ENCODE measurements at regions not wholly inside any gene's neighbourhood (a gene's known extent, or its start where the extent isn't known, plus 50 kb on each side); places are given as distances from the start of the nearest gene placed in this dataset.
"Not testable (repeated sequence)": the region's sequence is repeated elsewhere in the genome, so short reads cannot be mapped to it uniquely, and the experiment has no call there.

DNA sequence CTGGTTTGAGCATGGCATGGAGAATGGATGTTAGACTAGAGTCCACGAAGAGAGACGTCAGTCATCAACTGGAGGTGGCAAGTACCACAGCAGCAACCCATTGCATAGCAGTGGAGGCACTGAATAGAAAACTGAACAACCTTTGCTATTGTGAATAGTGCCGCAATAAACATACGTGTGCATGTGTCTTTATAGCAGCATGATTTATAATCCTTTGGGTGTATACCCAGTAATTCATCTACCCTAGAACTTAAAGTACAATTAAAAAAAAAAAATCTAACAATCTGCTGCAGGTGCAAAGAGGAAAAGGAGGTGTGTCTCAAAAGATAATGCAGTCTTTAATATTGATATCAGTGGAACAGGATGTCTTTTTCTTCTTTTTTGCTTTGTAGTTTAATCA lies 443.4 kb upstream of the ISX start:
- TF ChIP-seq, protein P1, sequence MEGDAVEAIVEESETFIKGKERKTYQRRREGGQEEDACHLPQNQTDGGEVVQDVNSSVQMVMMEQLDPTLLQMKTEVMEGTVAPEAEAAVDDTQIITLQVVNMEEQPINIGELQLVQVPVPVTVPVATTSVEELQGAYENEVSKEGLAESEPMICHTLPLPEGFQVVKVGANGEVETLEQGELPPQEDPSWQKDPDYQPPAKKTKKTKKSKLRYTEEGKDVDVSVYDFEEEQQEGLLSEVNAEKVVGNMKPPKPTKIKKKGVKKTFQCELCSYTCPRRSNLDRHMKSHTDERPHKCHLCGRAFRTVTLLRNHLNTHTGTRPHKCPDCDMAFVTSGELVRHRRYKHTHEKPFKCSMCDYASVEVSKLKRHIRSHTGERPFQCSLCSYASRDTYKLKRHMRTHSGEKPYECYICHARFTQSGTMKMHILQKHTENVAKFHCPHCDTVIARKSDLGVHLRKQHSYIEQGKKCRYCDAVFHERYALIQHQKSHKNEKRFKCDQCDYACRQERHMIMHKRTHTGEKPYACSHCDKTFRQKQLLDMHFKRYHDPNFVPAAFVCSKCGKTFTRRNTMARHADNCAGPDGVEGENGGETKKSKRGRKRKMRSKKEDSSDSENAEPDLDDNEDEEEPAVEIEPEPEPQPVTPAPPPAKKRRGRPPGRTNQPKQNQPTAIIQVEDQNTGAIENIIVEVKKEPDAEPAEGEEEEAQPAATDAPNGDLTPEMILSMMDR (IDR thresholded peaks at IDR 0.05) = no peak
- no peak for TF ChIP-seq POLR2A (IDR thresholded peaks at IDR 0.05)
- no peak for TF ChIP-seq EP300 (IDR thresholded peaks at IDR 0.05)
- H3K4me3 ChIP-seq = no peak overlapping the region
- no peaks in the 10 kb centered on the region for H3K9me3 ChIP-seq
- H3K27me3 ChIP-seq = no peaks in the 10 kb centered on the region
- no peak overlapping the region for H3K27ac ChIP-seq
- WGBS, 3 donors = 83 to 85% (median 85%) methylated on average over 4 of the region's 4 CpGs
- no peaks in the 10 kb centered on the region for H3K36me3 ChIP-seq
- no peaks in the 10 kb centered on the region for H3K4me1 ChIP-seq (ENCODE audit: insufficient read depth)
- no peak for DNase-seq
- intact Hi-C loops (cut with DNase I) = no loop called here

DNA sequence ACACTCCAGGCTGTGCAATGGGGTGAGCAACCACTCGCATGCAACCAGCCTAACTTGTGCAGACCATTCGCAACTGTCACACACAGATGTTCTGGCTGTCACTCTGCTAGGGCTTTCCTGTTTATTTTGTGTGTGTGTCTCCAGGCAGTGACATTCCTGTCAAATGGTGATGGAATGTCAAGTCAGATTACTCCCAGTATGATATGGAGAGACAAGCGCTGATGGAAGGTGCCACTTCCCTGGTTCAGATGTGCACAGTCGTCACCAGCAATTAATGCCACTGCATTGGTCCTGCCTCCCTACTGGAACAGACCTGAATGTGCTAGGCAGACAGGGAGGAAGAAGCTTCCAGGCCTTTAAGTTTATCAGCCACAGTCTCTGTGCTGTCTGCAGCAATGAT lies 442.4 kb upstream of the ISX start:
- Histone ChIP-seq H3K27ac (no peak overlapping the region), H3K9me3 (no peaks in the 10 kb centered on the region), H3K4me3 (no peak overlapping the region), H3K27me3 (no peaks in the 10 kb centered on the region), H3K4me1 (ENCODE audit: insufficient read depth) (no peaks in the 10 kb centered on the region), H3K36me3 (no peaks in the 10 kb centered on the region)
- intact Hi-C loops (cut with DNase I) = no loop called here
- WGBS, 3 donors = 89 to 98% (median 89%) methylated on average over 4 of the region's 4 CpGs
- DNase-seq = no peak
- TF ChIP-seq POLR2A (IDR thresholded peaks at IDR 0.05) (no peak), EP300 (IDR thresholded peaks at IDR 0.05) (no peak)
- TF ChIP-seq, protein P1 (IDR thresholded peaks at IDR 0.05) = no peak

DNA sequence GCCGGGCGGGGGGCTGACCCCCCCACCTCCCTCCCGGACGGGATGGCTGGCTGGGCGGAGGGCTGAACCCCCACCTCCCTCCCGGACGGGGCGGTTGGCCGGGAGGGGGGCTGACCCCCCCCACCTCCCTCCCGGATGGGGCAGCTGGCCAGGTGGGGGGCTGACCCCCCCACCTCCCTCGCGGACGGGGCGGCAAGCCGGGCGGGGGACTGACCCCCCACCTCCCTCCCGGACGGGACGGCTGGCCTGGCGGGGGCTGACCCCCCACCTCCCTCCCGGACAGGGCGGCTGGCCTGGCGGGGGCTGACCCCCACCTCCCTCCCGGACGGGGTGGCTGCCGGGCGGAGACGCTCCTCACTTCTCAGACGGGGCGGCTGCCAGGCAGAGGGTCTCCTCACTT lies 440.1 kb upstream of the ISX start:
- H3K9me3 ChIP-seq; H3K27me3 ChIP-seq; H3K27ac ChIP-seq; H3K4me1 ChIP-seq (ENCODE audit: insufficient read depth); H3K4me3 ChIP-seq; H3K36me3 ChIP-seq; intact Hi-C loops (cut with DNase I): not testable (repeated sequence)
- WGBS, 3 donors = 90 to 100% (median 93%) methylated on average over 1 to 29 of the region's 30 CpGs
- DNase-seq = peak in 1 of 5 donors; percentile 7

DNA sequence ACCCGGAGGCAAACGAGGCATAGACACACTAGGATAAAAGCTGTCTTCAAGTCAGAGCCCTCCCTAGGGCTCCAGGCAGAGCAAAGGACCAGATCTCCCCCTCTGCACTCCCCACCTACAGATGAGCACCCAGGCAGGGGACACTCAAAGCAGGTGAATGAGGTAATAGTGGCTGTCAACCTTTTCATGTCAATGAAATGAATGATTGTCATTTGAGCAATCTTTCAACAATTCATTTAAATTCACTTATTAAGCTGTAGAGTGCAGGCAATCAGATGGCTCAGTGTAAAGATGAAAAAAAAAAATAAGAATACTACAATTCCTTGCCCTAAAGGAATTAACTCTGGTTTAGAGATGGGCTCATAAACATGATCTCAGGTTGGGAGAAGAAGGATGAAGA lies 427.8 kb upstream of the ISX start:
- intact Hi-C loops (cut with DNase I) = no loop called here
- no peaks in the 10 kb centered on the region for H3K36me3 ChIP-seq
- no peaks in the 10 kb centered on the region for H3K27me3 ChIP-seq
- no peak for DNase-seq
- TF ChIP-seq, protein P1 (IDR thresholded peaks at IDR 0.05) = no peak
- no peak for TF ChIP-seq EP300 (IDR thresholded peaks at IDR 0.05)
- no peak for TF ChIP-seq POLR2A (IDR thresholded peaks at IDR 0.05)
- WGBS, 3 donors = 22 to 63% (median 37%) methylated on average over 2 of the region's 2 CpGs
- H3K4me3 ChIP-seq = no peak overlapping the region
- no peaks in the 10 kb centered on the region for H3K4me1 ChIP-seq (ENCODE audit: insufficient read depth)
- H3K27ac ChIP-seq = no peak overlapping the region
- no peaks in the 10 kb centered on the region for H3K9me3 ChIP-seq

DNA sequence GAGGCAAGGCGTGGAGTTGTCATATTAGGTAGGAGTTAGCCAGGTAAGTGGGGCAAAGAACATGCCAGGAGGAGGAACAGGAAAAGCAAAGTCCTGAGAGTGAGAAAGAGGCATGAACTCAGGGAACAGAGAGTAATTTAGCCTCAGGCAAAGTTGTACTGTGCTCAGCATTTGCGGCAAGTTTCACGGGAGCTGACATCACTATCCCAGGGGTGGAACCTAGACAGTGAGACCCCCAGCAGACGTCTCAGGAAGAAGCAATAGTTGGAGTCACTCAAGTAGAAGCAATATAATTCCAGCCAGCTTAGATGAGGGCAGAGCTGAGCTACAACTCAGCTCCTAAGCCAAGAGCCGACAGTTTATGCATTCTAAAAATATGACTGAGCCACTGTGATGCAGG lies 426.0 kb upstream of the ISX start:
- intact Hi-C loops (cut with DNase I) = no loop called here
- H3K9me3 ChIP-seq = no peaks in the 10 kb centered on the region
- H3K4me3 ChIP-seq = no peak overlapping the region
- TF ChIP-seq EP300 (IDR thresholded peaks at IDR 0.05) (no peak), POLR2A (IDR thresholded peaks at IDR 0.05) (no peak)
- TF ChIP-seq, protein P1 (IDR thresholded peaks at IDR 0.05) = no peak
- WGBS, 3 donors = 81 to 87% (median 82%) methylated on average over 5 of the region's 5 CpGs
- no peaks in the 10 kb centered on the region for H3K36me3 ChIP-seq
- H3K4me1 ChIP-seq (ENCODE audit: insufficient read depth) = no peaks in the 10 kb centered on the region
- no peaks in the 10 kb centered on the region for H3K27me3 ChIP-seq
- H3K27ac ChIP-seq = no peak overlapping the region
- DNase-seq = no peak

All from ovary (tissue), 7 donors.